GM13976 (cell line): ENCODE measurements at regions not wholly inside any gene's neighbourhood (a gene's known extent, or its start where the extent isn't known, plus 50 kb on each side); places are given as distances from the start of the nearest gene placed in this dataset.

Experiments used
- DNase-seq: peaks from one replicate; pipeline ENCODE4 v3.0.0; 2012; ENCODE audit warnings: low spot score
- in situ Hi-C: fragments of 300-500 bp; cut with MboI; formaldehyde crosslinking; loops from one replicate; pipeline ENCODE4 v1.12.0; 2022; ENCODE audit warnings: low sequenced_read_pairs, mixed read lengths, inconsistent platforms; ENCODE audit not compliant: unreplicated experiment
- TF ChIP-seq, protein P1 (sequence below): IDR thresholded peaks from 2 replicates; pipeline ENCODE4 v1.5.1; 2012; ENCODE audit warnings: borderline replicate concordance, mild to moderate bottlenecking; ENCODE audit not compliant: insufficient read depth; ENCODE audit errors: extremely low read depth, missing control alignments, control extremely low read depth

DNA sequence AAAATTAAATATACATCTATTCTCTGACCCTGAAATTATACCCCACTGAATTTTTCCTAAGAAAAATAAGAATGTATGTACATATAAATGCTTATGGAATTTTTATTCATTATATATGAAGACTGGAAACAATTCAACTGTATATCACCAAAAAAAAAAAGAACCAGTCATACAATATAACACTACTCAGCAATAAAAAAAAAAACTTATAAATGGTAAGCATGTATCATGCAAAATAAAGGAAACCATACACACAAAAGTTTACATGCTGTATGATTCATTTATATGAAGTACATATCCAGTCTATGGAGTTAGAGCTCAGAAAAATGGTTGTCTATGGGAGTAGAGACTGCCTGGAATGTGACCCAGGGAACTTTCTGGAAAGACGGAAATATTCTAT is 199.4 kb upstream of the MIR17HG start:
- in situ Hi-C loops, result loop anchor here (25.0 kb wide), 1 partner anchor 264 kb away; no protein-coding TSS in a partner anchor
- DNase-seq, result no peak
- TF ChIP-seq, protein P1, sequence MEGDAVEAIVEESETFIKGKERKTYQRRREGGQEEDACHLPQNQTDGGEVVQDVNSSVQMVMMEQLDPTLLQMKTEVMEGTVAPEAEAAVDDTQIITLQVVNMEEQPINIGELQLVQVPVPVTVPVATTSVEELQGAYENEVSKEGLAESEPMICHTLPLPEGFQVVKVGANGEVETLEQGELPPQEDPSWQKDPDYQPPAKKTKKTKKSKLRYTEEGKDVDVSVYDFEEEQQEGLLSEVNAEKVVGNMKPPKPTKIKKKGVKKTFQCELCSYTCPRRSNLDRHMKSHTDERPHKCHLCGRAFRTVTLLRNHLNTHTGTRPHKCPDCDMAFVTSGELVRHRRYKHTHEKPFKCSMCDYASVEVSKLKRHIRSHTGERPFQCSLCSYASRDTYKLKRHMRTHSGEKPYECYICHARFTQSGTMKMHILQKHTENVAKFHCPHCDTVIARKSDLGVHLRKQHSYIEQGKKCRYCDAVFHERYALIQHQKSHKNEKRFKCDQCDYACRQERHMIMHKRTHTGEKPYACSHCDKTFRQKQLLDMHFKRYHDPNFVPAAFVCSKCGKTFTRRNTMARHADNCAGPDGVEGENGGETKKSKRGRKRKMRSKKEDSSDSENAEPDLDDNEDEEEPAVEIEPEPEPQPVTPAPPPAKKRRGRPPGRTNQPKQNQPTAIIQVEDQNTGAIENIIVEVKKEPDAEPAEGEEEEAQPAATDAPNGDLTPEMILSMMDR, result no peak

DNA sequence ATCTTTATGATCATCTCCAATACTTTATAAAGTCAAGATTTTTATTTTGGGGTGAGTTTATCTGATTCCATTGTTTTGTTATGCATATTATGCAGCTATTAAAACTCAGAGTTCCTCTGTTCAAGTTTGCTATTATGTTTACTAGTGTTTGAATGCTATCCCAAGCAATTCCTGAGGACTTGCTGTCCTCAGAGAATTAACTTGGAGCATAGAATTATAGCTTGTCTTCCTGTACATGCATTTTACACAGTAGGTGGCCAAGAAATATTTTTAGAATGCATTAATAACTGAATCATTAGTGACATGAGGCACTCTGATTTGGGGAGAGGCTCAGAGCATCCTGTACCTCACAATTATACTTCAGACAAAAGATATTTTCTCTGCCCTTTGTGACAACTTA is 195.6 kb upstream of the MIR17HG start:
- in situ Hi-C loops, result no loop called here

DNA sequence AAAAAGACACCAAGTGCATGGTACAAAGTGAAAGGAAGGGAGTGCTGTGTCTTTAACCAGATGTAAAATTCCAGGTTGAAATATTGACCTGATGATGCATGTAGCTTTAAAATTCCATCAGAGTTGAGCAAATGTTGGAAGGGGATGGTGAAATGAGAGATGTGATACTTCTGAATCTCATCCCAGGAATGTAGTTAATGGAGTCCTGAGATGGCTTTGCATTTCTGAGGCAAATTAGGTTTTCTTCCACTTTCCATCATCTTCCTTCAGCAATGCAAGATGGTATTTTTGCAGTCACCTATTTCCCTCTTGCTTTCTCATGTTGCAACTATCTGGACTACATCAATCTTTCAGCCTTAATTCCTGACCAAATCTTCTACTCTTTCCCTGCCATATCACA is 194.1 kb upstream of the MIR17HG start:
- in situ Hi-C loops, result no loop called here
- TF ChIP-seq, protein P1, result no peak
- no peak for DNase-seq

More for the DNA sequence above, 195.6 kb upstream of the MIR17HG start:
- TF ChIP-seq, protein P1, result no peak
- DNase-seq, result no peak

DNA sequence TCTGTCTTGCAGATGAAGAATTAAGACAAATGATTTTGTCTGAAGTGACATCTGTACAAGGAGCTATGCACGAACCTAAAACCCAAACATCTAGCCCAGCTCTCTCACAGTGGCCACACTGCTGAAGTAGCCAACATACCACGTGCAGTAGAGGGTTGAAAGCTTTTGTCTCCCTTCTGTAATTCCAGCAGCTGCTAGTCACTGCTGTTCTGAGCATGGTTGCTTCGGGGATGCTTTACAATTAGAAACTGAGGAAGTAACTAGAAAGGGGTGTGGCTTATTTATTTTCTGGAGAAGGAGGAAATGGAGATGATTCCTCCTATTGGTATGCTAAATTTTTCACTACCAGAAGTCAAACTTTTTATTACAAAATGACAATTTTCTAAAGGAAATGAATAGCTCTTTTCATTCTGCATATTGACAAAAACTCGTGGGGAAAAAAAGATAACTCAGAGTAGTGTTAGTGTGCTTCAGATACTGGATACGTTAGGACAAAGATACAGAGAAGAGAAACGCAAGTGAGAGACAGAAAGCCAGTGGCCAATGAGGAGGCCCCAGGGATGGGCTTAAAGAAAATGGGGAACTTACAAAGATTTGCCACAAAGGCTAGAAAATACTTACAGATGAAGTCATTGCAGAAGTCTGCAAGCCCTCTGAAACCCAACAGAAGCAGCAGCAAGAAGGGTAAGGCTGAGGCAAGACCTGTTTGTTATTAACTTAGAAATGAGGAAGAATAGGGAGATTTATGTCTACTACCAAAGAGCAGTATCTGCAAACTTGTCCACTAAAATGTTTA is 192.7 kb upstream of the MIR17HG start:
- in situ Hi-C loops, result no loop called here
- DNase-seq, result no peak
- TF ChIP-seq, protein P1, result no peak

DNA sequence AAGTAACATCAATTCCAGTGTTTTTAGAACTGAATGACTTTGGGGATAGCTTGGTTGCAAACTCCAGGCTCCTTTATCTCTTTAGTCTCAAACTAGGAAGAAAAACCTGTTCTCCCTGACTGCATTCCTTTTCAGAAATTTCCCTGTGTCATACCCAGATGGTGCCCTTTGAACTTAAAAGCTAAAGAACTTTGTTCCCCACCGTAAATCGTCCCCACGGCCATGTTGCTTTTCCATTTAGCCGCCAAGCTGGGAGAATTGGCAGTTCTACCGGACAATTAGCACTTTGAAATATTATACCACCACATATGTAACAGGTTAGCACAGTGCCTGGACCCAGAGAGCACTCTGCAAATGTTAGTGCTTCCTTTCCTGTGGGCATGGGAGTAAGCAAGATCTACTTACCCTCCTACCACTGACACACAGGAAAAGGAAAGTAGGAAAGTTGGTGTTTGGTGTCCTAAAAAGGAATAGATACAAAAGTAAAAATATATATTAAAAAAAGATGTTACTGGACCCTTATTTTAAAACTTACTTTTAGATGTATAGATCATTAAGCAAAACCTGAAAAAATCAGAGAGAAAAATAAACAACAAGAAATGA is 191.9 kb upstream of the MIR17HG start:
- TF ChIP-seq, protein P1, result no peak
- DNase-seq, result no peak
- in situ Hi-C loops, result no loop called here

DNA sequence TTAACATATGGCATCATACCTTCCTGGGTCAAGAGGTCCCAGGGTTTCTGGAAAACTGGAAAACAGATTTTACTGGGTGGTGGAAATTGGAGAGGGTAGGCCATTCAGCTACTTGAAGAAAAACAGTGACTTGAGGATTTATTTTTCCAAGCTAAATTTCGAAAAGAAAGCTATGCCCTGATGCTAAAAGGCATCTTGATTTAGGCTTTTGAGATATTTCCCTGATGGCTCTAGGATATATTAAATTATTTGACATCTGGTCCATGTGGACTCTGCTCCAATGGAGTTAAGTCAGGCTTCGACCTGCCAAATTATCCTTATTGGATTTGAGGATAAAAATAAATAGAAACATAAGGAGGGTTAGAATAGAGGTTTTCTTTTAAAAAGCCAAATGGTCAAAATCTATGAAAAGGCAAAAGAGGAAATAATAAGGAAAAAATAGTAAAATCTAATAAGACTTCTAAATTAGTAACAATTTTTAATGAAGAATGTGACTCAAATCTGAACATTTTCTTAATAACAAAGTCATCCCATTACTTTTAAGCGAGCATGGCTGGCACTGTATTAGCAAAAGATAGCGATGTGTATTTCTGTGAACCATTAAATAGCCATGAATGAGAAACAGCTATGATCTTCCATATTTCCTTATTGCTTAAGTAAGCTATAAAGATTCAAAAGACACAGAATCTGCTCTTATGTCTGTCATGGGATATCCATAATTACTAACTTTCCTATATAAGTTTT is 190.0 kb upstream of the MIR17HG start:
- in situ Hi-C loops, result no loop called here
- TF ChIP-seq, protein P1, result no peak
- no peak for DNase-seq
